ENCODE measurements at regions not wholly inside any gene's neighbourhood (a gene's known extent, or its start where the extent isn't known, plus 50 kb on each side); places are given as distances from the start of the nearest gene placed in this dataset.

DNA sequence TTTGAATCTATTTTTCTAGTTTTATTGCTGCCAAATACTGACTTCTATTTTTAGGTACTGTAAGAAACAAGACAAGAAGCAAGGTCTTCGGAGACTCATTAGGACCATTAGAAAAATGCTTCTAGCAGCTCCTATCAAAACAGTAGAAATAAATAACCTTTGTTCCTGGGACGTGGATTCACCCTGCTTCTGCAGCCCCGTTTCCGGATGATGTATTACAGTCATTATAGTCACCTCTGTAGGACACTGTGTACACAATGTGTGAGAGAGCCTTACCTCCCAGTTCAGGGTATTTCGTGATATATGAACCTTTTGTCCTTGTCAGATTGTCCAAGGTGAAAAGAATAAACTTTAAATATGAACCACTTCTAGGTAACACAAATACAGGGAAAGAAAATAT, 484.0 kb upstream of the TECRL start:
- Histone ChIP-seq H3K79me2 (ENCODE audit: insufficient read depth, low read length) (no peaks in the 10 kb centered on the region), H3K9me3 (ENCODE audit: low read length) (no peaks in the 10 kb centered on the region), H3K4me2 (ENCODE audit: low read depth, low read length) (no peak overlapping the region), H3K9ac (ENCODE audit: insufficient read depth, low read depth, low read length) (no peak overlapping the region), H3K27ac (ENCODE audit: extremely low read length, insufficient read depth, low read length) (no peak overlapping the region), H3K4me3 (replicated peaks in 1 of 3; ENCODE audit: insufficient read depth in 1 of 3, low read depth in 2 of 3, low read length in 3 of 3) (no peak overlapping the region), H3K36me3 (replicated peaks in 1 of 2; ENCODE audit: control insufficient read depth in 1 of 2, insufficient read depth in 2 of 2, low read length in 2 of 2) (no peaks in the 10 kb centered on the region), H2AFZ (ENCODE audit: low read length) (no peak overlapping the region), H3K27me3 (ENCODE audit: control insufficient read depth in 1 of 2, insufficient read depth in 2 of 2, low read length in 2 of 2) (no peaks in the 10 kb centered on the region), H4K20me1 (ENCODE audit: insufficient read depth, low read length) (no peaks in the 10 kb centered on the region), H3K4me1 (ENCODE audit: insufficient read depth, low read length) (no peaks in the 10 kb centered on the region)
- CTCF ChIA-PET (ENCODE audit: low intra/inter-chr PET ratio, low total read pairs), result no interaction called here
- DNase-seq (ENCODE audit: low spot score), result no peak
- POLR2A ChIA-PET, result no interaction called here
- TF ChIP-seq MATR3 (CRISPR knock-in tag; IDR thresholded peaks at IDR 0.05) (no peak), NCOA2 (CRISPR knock-in tag; IDR thresholded peaks at IDR 0.05) (no peak)
- WGBS (ENCODE audit: low lambda C conversion rate), result under 1% methylated on average over 5 of the region's 5 CpGs
- intact Hi-C loops (cut with micrococcal nuclease; ENCODE audit: unreplicated experiment) (no loop called here), in situ Hi-C loops (cut with HindIII; ENCODE audit: extremely low pct_ligation_motif_present, low pct_unique_long_range_greater_than_20kb) (no loop called here)
- no peak for ATAC-seq
- no TSS peak for BruUV-seq (replicated peaks)
- FAIRE-seq, result no peak

DNA sequence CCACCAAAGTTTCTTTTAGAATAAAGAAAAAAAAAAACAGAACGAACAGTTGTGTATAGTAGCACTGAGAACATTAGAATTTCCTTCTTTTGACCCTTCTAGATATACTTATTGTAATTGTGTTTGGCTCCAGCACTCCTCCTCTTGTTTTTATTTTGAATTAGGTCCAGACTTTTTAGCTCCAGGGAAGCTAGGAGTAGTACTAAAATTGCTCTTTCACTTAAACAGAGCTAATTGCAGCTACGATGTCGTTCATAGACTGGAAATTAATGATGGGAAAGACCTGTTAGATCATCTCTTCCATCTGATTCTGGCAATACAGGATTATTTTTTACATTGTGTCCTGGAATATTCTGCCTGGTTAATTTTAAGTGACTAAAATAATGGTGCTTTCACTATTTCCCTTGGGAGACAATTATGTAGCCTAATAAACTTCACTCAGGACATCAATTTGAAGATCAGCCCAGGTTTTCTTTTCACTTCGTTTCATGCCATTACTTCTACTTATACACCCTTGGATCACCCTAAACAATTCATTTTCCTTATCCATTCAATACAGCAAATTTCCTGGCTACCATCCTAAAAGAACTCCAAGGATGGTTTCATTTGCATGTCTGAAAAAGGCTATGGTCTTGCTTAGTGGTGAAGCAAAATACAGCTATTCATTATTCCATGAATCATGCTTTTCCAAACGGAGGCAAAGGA, 480.8 kb upstream of the TECRL start:
- no peak for FAIRE-seq
- DNase-seq (ENCODE audit: low spot score), result no peak
- Histone ChIP-seq H3K4me1 (ENCODE audit: insufficient read depth, low read length) (no peaks in the 10 kb centered on the region), H3K27me3 (ENCODE audit: control insufficient read depth in 1 of 2, insufficient read depth in 2 of 2, low read length in 2 of 2) (no peaks in the 10 kb centered on the region), H3K79me2 (ENCODE audit: insufficient read depth, low read length) (no peaks in the 10 kb centered on the region), H3K36me3 (replicated peaks in 1 of 2; ENCODE audit: control insufficient read depth in 1 of 2, insufficient read depth in 2 of 2, low read length in 2 of 2) (no peaks in the 10 kb centered on the region), H3K27ac (ENCODE audit: extremely low read length, insufficient read depth, low read length) (no peak overlapping the region), H3K4me2 (ENCODE audit: low read depth, low read length) (no peak overlapping the region), H2AFZ (ENCODE audit: low read length) (no peak overlapping the region), H3K9ac (ENCODE audit: insufficient read depth, low read depth, low read length) (no peak overlapping the region), H3K9me3 (ENCODE audit: low read length) (no peaks in the 10 kb centered on the region), H3K4me3 (replicated peaks in 1 of 3; ENCODE audit: insufficient read depth in 1 of 3, low read depth in 2 of 3, low read length in 3 of 3) (no peak overlapping the region), H4K20me1 (ENCODE audit: insufficient read depth, low read length) (no peaks in the 10 kb centered on the region)
- intact Hi-C loops (cut with micrococcal nuclease; ENCODE audit: unreplicated experiment), result no loop called here
- ChIA-PET POLR2A (no interaction called here), CTCF (ENCODE audit: low intra/inter-chr PET ratio, low total read pairs) (no interaction called here)
- 3% methylated on average over 5 of the region's 5 CpGs for WGBS (ENCODE audit: low lambda C conversion rate)
- ATAC-seq, result no peak
- no TSS peak for BruUV-seq (replicated peaks)
- in situ Hi-C loops (cut with HindIII; ENCODE audit: extremely low pct_ligation_motif_present, low pct_unique_long_range_greater_than_20kb), result no loop called here
- TF ChIP-seq ZNF737 (CRISPR knock-in tag; IDR thresholded peaks at IDR 0.05; ENCODE audit: borderline replicate concordance), result no peak
- TF ChIP-seq, protein P1, sequence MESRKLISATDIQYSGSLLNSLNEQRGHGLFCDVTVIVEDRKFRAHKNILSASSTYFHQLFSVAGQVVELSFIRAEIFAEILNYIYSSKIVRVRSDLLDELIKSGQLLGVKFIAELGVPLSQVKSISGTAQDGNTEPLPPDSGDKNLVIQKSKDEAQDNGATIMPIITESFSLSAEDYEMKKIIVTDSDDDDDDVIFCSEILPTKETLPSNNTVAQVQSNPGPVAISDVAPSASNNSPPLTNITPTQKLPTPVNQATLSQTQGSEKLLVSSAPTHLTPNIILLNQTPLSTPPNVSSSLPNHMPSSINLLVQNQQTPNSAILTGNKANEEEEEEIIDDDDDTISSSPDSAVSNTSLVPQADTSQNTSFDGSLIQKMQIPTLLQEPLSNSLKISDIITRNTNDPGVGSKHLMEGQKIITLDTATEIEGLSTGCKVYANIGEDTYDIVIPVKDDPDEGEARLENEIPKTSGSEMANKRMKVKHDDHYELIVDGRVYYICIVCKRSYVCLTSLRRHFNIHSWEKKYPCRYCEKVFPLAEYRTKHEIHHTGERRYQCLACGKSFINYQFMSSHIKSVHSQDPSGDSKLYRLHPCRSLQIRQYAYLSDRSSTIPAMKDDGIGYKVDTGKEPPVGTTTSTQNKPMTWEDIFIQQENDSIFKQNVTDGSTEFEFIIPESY (CRISPR knock-in tag; IDR thresholded peaks at IDR 0.05), result no peak
- no peak for TF ChIP-seq ELF4 (CRISPR knock-in tag; IDR thresholded peaks at IDR 0.05; ENCODE audit: borderline replicate concordance)
- TF ChIP-seq ZNF562 (CRISPR knock-in tag; IDR thresholded peaks at IDR 0.05; ENCODE audit: borderline replicate concordance), result no peak
- TF ChIP-seq MED13 (CRISPR knock-in tag; IDR thresholded peaks at IDR 0.05), result no peak
- TF ChIP-seq, protein P2, sequence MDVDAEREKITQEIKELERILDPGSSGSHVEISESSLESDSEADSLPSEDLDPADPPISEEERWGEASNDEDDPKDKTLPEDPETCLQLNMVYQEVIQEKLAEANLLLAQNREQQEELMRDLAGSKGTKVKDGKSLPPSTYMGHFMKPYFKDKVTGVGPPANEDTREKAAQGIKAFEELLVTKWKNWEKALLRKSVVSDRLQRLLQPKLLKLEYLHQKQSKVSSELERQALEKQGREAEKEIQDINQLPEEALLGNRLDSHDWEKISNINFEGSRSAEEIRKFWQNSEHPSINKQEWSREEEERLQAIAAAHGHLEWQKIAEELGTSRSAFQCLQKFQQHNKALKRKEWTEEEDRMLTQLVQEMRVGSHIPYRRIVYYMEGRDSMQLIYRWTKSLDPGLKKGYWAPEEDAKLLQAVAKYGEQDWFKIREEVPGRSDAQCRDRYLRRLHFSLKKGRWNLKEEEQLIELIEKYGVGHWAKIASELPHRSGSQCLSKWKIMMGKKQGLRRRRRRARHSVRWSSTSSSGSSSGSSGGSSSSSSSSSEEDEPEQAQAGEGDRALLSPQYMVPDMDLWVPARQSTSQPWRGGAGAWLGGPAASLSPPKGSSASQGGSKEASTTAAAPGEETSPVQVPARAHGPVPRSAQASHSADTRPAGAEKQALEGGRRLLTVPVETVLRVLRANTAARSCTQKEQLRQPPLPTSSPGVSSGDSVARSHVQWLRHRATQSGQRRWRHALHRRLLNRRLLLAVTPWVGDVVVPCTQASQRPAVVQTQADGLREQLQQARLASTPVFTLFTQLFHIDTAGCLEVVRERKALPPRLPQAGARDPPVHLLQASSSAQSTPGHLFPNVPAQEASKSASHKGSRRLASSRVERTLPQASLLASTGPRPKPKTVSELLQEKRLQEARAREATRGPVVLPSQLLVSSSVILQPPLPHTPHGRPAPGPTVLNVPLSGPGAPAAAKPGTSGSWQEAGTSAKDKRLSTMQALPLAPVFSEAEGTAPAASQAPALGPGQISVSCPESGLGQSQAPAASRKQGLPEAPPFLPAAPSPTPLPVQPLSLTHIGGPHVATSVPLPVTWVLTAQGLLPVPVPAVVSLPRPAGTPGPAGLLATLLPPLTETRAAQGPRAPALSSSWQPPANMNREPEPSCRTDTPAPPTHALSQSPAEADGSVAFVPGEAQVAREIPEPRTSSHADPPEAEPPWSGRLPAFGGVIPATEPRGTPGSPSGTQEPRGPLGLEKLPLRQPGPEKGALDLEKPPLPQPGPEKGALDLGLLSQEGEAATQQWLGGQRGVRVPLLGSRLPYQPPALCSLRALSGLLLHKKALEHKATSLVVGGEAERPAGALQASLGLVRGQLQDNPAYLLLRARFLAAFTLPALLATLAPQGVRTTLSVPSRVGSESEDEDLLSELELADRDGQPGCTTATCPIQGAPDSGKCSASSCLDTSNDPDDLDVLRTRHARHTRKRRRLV (CRISPR knock-in tag; IDR thresholded peaks at IDR 0.05), result no peak
- TF ChIP-seq, protein P3, sequence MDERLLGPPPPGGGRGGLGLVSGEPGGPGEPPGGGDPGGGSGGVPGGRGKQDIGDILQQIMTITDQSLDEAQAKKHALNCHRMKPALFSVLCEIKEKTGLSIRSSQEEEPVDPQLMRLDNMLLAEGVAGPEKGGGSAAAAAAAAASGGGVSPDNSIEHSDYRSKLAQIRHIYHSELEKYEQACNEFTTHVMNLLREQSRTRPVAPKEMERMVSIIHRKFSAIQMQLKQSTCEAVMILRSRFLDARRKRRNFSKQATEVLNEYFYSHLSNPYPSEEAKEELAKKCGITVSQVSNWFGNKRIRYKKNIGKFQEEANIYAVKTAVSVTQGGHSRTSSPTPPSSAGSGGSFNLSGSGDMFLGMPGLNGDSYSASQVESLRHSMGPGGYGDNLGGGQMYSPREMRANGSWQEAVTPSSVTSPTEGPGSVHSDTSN (CRISPR knock-in tag; IDR thresholded peaks at IDR 0.05), result no peak
- no peak for TF ChIP-seq NR2C2 (CRISPR knock-in tag; IDR thresholded peaks at IDR 0.05; ENCODE audit: borderline replicate concordance)

Data from HepG2 (cell line).